HG02885 (cell line): ENCODE measurements at regions not wholly inside any gene's neighbourhood (a gene's known extent, or its start where the extent isn't known, plus 50 kb on each side); places are given as distances from the start of the nearest gene placed in this dataset.
"Not testable (repeated sequence)": the region's sequence is repeated elsewhere in the genome, so short reads cannot be mapped to it uniquely, and the experiment has no call there.

ENCODE experiments used
- ATAC-seq: cut with Tn5 transposase; IDR thresholded peaks from one replicate; pipeline ENCODE4 v1.9.1; 2021; ENCODE audit warnings: mild to moderate bottlenecking; ENCODE audit not compliant: unreplicated experiment, poor library complexity

- ATAC-seq = no peak
Measured at GRCh38 chr3:171977860-171978259, 61.5 kb upstream of the FNDC3B start.

DNA sequence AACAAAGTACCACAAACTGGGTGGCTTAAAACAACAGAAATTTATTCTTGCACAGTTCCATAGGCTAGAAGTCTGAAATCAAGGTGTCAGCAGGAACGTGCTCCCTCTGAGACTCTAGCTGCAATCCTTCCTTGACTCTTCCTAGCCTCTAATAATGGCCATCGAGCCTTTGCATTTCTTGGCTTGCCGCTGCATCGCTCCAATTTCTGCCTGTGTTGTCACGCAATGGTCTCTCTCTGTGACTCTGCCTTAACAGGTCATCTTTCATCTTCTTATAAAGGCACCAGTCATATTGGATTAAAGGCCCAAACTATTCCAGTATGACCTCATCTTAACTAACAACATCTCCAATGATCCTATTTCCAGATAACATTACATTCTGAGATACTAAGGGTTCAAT is 61.0 kb upstream of the FNDC3B start:
- ATAC-seq = no peak

- ATAC-seq = no peak
Measured at GRCh38 chr3:171979081-171979480, 60.3 kb upstream of the FNDC3B start.

GRCh38 chr3:171980578-171981270 is 58.7 kb upstream of the FNDC3B start:
- ATAC-seq = peak; percentile 65

DNA sequence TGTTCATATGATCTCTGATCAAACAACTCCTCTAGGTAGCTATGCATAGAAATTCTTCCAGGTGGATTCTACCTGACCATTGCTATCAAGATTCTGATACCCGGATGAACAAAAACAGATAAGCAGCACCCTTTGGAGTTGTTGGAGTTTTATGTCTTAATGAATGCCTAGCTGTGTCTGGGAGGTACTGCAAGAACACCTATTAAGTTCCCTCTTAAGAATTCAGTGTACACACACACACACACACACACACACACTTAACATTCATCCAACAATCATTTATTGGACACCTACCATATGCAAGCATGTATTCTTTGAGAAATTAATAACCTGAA is 58.1 kb upstream of the FNDC3B start:
- ATAC-seq = no peak

GRCh38 chr3:171982828-171983227 is 56.5 kb upstream of the FNDC3B start:
- ATAC-seq = no peak

DNA sequence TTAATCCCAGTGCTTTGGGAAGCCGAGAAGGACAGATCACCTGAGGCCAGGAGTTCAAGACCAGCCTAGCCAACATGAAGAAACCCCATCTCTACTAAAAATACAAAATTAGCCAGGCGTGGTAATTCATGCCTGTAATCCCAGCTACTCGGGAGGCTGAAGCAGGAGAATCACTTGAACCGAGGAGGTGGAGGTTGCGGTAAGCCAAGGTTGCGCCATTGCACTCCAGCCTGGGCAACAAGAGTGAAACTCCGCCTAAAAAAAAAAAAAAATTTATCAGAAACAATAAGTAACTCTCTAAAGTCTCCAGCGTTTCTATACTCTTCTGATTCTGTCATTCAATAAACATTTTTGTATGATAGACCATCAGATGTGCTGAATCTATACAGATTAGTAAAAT is 55.7 kb upstream of the FNDC3B start:
- ATAC-seq = not testable (repeated sequence)

DNA sequence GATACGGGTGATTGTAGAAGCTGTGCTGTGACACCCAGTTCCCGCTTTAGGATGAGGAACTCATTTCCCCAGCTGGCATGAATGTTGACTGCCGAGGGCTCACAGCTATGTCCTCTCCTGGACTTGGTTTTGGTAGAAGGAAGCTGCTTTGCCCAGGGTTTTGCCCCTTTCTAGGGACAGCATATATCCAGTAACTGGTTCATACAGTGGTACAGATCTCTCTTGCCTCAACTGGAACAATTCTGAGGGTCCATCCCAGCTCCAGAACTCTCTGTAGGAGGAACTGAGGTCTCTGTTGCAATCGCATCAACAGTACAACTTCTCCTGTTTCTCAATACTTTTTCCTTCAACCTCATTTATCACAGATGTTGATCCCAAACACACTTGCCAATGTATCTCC is 54.5 kb upstream of the FNDC3B start:
- no peak for ATAC-seq

- ATAC-seq = no peak
Measured at GRCh38 chr3:171986176-171986575, 53.2 kb upstream of the FNDC3B start.

GRCh38 chr3:171986757-171987518 is 52.4 kb upstream of the FNDC3B start:
- no peak for ATAC-seq
